Right atrium auricular region (tissue), 2 donors: ENCODE measurements at regions not wholly inside any gene's neighbourhood (a gene's known extent, or its start where the extent isn't known, plus 50 kb on each side); places are given as distances from the start of the nearest gene placed in this dataset.
"Not testable (repeated sequence)": the region's sequence is repeated elsewhere in the genome, so short reads cannot be mapped to it uniquely, and the experiment has no call there.

Experiments
- DNase-seq: peaks from one replicate; pipeline ENCODE4 v3.0.0-alpha.2; 2019; ENCODE audit warnings: low spot score
- H3K27ac ChIP-seq, 2 donors: fragments of 200-600 bp; sonication (generic); 1 replicate in 1 of 2; 2 replicates in 1 of 2; pipeline ENCODE4 v1.5.1; 2016 to 2019
- H3K27me3 ChIP-seq, 2 donors: fragments of 200-600 bp; sonication (generic); one replicate each; pipeline versions ENCODE4 v1.5.1 to v1.6.0; 2017 to 2019
- H3K36me3 ChIP-seq: fragments of 200-600 bp; sonication (generic); one replicate; pipeline ENCODE4 v1.5.1; 2016
- H3K4me1 ChIP-seq, 2 donors: fragments of 200-600 bp; sonication (generic); one replicate each; pipeline versions ENCODE4 v1.5.1 to v1.6.0; 2017 to 2019
- H3K4me3 ChIP-seq, 2 donors: fragments of 200-600 bp; sonication (generic); 1 replicate in 1 of 2; 2 replicates in 1 of 2; pipeline ENCODE4 v1.5.1; 2017 to 2019; ENCODE audit warnings: mild to moderate bottlenecking in 1 of 2, moderate library complexity in 1 of 2
- H3K9me3 ChIP-seq, 2 donors: fragments of 200-600 bp; sonication (generic); one replicate each; pipeline ENCODE4 v1.5.1; 2019
- CTCF ChIP-seq, 2 donors: fragments of 200-600 bp; sonication (generic); IDR thresholded peaks; one replicate each; pipeline ENCODE4 v1.5.1; 2019; ENCODE audit warnings: antibody characterized with exemption in 2 of 2

GRCh38 chr4:131595140-131595539, 1554.0 kb upstream of the PCDH10 start:
- Histone ChIP-seq H3K9me3 (no peaks in the 10 kb centered on the region), H3K4me3 (no peak overlapping the region), H3K27ac (no peak overlapping the region), H3K27me3 (no peaks in the 10 kb centered on the region), H3K36me3 (no peaks in the 10 kb centered on the region), H3K4me1 (no peaks in the 10 kb centered on the region)
- no peak for DNase-seq
- no peak for TF ChIP-seq CTCF (IDR thresholded peaks at IDR 0.05)

GRCh38 chr4:131603705-131604104, 1545.4 kb upstream of the PCDH10 start:
- no peaks in the 10 kb centered on the region for H3K27me3 ChIP-seq
- H3K36me3 ChIP-seq = no peaks in the 10 kb centered on the region
- TF ChIP-seq CTCF (IDR thresholded peaks at IDR 0.05) = no peak
- no peak overlapping the region for H3K27ac ChIP-seq
- no peak for DNase-seq
- no peaks in the 10 kb centered on the region for H3K4me1 ChIP-seq
- H3K9me3 ChIP-seq = no peaks in the 10 kb centered on the region
- no peak overlapping the region for H3K4me3 ChIP-seq

GRCh38 chr4:131609039-131609438, 1540.1 kb upstream of the PCDH10 start:
- no peak for TF ChIP-seq CTCF (IDR thresholded peaks at IDR 0.05)

GRCh38 chr4:131610517-131610916, 1538.6 kb upstream of the PCDH10 start:
- not testable (repeated sequence) for H3K27me3 ChIP-seq, H3K9me3 ChIP-seq, H3K4me1 ChIP-seq, DNase-seq, H3K4me3 ChIP-seq, H3K27ac ChIP-seq, H3K36me3 ChIP-seq

More at GRCh38 chr4:131609039-131609438, 1540.1 kb upstream of the PCDH10 start:
- Histone ChIP-seq H3K36me3 (no peaks in the 10 kb centered on the region), H3K27ac (no peak overlapping the region), H3K4me1 (no peaks in the 10 kb centered on the region), H3K27me3 (no peaks in the 10 kb centered on the region), H3K9me3 (no peaks in the 10 kb centered on the region), H3K4me3 (no peak overlapping the region)
- DNase-seq = no peak

GRCh38 chr4:131613086-131613823, 1535.8 kb upstream of the PCDH10 start:
- no peak for DNase-seq
- Histone ChIP-seq H3K4me3 (no peak overlapping the region), H3K27ac (no peak overlapping the region), H3K27me3 (no peaks in the 10 kb centered on the region), H3K4me1 (no peaks in the 10 kb centered on the region), H3K9me3 (no peaks in the 10 kb centered on the region), H3K36me3 (no peaks in the 10 kb centered on the region)
- no peak for TF ChIP-seq CTCF (IDR thresholded peaks at IDR 0.05)

- H3K9me3 ChIP-seq = no peaks in the 10 kb centered on the region
- no peak overlapping the region for H3K27ac ChIP-seq
- no peaks in the 10 kb centered on the region for H3K4me1 ChIP-seq
- no peak for DNase-seq
- no peaks in the 10 kb centered on the region for H3K36me3 ChIP-seq
- no peaks in the 10 kb centered on the region for H3K27me3 ChIP-seq
- TF ChIP-seq CTCF (IDR thresholded peaks at IDR 0.05) = no peak
- no peak overlapping the region for H3K4me3 ChIP-seq
These were observed 1535.3 kb upstream of the PCDH10 start for GRCh38 chr4:131613824-131614216.
